Neuron (in vitro differentiated cells): ENCODE measurements at regions not wholly inside any gene's neighbourhood (a gene's known extent, or its start where the extent isn't known, plus 50 kb on each side); places are given as distances from the start of the nearest gene placed in this dataset.
"Not testable (repeated sequence)": the region's sequence is repeated elsewhere in the genome, so short reads cannot be mapped to it uniquely, and the experiment has no call there.

Experiments used
- H2AFZ ChIP-seq: one replicate; pipeline ENCODE4 v1.6.1; 2013; ENCODE audit warnings: low read depth, mild to moderate bottlenecking, inconsistent platforms, low read length, moderate library complexity
- H3K27me3 ChIP-seq: one replicate; pipeline ENCODE4 v1.6.1; 2013; ENCODE audit warnings: low read length; ENCODE audit not compliant: insufficient read depth
- H3K36me3 ChIP-seq: one replicate; pipeline ENCODE4 v1.6.1; 2013; ENCODE audit warnings: low read length; ENCODE audit not compliant: insufficient read depth
- H3K4me1 ChIP-seq: one replicate; pipeline ENCODE4 v1.6.1; 2013; ENCODE audit warnings: low read length; ENCODE audit not compliant: insufficient read depth
- H3K4me3 ChIP-seq: 2 replicates; pipeline ENCODE4 v1.5.1; 2013; ENCODE audit warnings: mild to moderate bottlenecking, low read length, moderate library complexity
- H3K9me3 ChIP-seq: one replicate; pipeline ENCODE4 v1.6.1; 2013; ENCODE audit warnings: low read length

GRCh38 chr9:39663713-39664112 lies 308.2 kb downstream of the SPATA31A1 start:
- not testable (repeated sequence) for H3K4me1 ChIP-seq, H3K9me3 ChIP-seq, H3K27me3 ChIP-seq, H3K36me3 ChIP-seq, H2AFZ ChIP-seq, H3K4me3 ChIP-seq

DNA sequence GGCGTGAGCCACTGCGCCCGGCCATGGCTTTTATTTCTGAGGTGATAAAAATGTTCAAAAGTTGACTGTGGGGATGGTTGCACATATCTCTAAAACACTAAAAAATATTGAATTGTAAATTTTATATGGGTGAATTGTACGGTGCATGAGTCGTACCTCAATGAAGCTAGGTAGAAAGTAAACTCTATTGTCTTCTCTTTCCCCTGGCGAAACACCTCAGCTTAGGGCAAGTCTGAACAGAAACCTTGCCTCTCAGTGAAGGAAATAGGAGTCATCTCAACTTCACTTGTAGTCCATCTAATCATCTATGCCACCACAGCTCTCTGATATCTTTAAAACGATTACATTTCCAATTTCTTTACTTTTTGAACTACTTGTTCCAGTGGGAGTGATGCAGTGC lies 309.6 kb downstream of the SPATA31A1 start:
- H3K9me3 ChIP-seq, H3K4me1 ChIP-seq: not testable (repeated sequence)

GRCh38 chr9:39674437-39675210 lies 319.2 kb downstream of the SPATA31A1 start:
- H3K9me3 ChIP-seq, H2AFZ ChIP-seq, H3K27me3 ChIP-seq, H3K4me1 ChIP-seq, H3K4me3 ChIP-seq, H3K36me3 ChIP-seq: not testable (repeated sequence)

More for the DNA sequence above, 309.6 kb downstream of the SPATA31A1 start:
- not testable (repeated sequence) for H3K36me3 ChIP-seq, H3K4me3 ChIP-seq, H3K27me3 ChIP-seq, H2AFZ ChIP-seq

DNA sequence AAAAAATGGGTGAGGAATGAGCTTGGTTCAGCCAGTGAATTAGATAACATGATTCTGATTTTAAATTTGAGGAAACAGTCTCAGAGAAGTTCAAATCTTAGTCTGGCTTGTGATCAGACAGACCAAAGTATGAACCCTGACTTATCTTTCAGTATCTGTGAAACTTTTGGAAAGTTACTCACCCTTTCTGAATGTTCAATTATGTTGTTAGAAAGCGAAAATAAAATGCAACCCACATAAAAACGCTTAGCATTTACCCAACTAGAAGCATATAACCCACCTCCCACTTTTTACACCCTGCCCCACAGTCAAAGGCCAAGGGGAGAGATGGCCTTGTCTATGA lies 319.7 kb downstream of the SPATA31A1 start:
- H3K4me1 ChIP-seq, H3K4me3 ChIP-seq, H3K36me3 ChIP-seq, H2AFZ ChIP-seq, H3K27me3 ChIP-seq, H3K9me3 ChIP-seq: not testable (repeated sequence)

GRCh38 chr9:39678534-39679263 lies 323.2 kb downstream of the SPATA31A1 start:
- not testable (repeated sequence) for H3K36me3 ChIP-seq, H3K9me3 ChIP-seq, H3K4me1 ChIP-seq

GRCh38 chr9:39680694-39681401 lies 325.4 kb downstream of the SPATA31A1 start:
- not testable (repeated sequence) for H3K4me3 ChIP-seq, H3K27me3 ChIP-seq, H3K36me3 ChIP-seq, H3K9me3 ChIP-seq, H2AFZ ChIP-seq, H3K4me1 ChIP-seq

More at GRCh38 chr9:39678534-39679263, 323.2 kb downstream of the SPATA31A1 start:
- not testable (repeated sequence) for H2AFZ ChIP-seq, H3K4me3 ChIP-seq, H3K27me3 ChIP-seq

DNA sequence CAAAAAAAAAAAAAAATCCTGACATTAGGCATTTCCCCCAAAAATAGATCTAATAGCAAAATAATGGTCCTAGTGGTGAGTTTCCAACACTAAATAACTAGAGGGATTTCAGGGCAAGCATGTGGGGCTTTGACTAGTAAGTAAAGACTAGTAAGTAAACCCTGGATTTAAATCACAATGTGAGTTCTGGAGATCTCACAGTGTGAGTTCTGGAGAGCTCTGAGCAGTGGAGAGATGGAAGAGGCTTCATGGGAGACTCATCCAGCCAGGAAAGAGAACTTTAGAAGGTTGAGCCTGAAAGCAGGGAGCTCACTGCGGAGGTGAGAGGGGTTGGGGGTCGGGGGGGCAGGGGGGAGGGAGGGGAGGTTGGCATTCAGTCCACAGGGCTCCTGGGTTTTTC lies 373.4 kb downstream of the SPATA31A1 start:
- not testable (repeated sequence) for H3K4me3 ChIP-seq, H3K27me3 ChIP-seq, H2AFZ ChIP-seq, H3K36me3 ChIP-seq, H3K4me1 ChIP-seq, H3K9me3 ChIP-seq

DNA sequence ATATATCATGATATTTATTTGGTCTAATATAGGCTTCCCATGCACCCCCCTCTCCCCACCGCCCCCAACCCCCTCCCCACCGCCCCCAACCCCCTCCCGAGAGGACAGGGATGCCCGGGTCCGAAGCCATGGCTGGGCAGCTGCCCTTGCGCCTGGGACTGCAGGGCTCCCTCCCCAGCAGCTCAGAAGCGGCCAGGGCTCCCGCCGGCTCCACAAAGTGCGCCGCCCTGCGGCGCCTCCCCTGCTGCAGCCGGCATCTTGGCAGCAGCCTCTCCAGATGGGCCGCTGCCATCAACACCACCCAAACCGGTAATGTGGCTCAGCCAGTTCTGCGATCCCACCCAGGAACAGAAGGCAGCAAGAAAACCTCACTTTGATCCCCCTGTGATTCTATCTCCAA lies 389.4 kb downstream of the SPATA31A1 start:
- not testable (repeated sequence) for H3K27me3 ChIP-seq, H3K36me3 ChIP-seq, H3K9me3 ChIP-seq, H3K4me3 ChIP-seq, H2AFZ ChIP-seq, H3K4me1 ChIP-seq

- H3K4me1 ChIP-seq, H3K27me3 ChIP-seq, H2AFZ ChIP-seq: not testable (repeated sequence)
Observed at GRCh38 chr9:39775570-39775969, 420.1 kb downstream of the SPATA31A1 start.

DNA sequence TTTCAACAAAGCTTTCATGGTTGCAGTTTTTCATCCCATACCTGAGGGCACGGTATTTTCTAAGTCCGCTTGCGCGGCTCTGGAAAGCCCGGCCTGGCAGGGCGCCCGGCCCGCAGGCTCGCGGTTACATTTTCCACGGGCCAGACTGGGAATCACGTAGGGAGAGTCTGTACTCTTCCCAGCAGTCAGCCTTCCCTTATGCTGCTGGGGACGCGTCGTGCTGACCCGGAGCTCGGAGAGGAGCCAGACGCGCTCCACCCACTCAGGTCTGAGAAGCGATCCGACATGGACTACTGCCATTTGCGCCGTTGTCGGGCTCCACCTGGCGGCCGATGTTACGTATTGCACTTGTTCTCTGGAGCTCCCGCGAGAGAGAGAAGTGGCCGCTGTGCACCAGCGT lies 435.9 kb downstream of the SPATA31A1 start:
- H3K27me3 ChIP-seq, H2AFZ ChIP-seq, H3K9me3 ChIP-seq, H3K4me1 ChIP-seq, H3K4me3 ChIP-seq, H3K36me3 ChIP-seq: not testable (repeated sequence)

More at GRCh38 chr9:39775570-39775969, 420.1 kb downstream of the SPATA31A1 start:
- H3K4me3 ChIP-seq, H3K9me3 ChIP-seq, H3K36me3 ChIP-seq: not testable (repeated sequence)

DNA sequence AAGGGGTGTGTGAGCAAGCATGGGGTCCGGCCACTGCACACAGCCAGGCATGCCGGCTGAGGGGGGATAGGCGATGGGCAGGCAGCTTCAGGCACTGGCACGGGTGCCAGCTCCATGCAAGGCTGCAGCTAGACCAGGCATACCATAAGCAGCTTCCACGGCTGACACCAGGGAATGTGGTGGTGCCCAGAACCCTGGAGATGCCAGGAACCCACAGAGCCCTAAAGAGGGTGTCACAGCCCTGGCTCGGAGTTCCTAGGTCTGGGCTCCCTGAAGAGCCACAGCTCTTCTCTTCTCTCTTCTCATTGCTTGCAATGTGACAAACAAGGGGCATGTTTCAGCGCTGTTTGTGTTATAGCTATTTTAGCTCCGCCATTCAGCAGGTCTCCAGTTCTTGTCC lies 442.5 kb downstream of the SPATA31A1 start:
- not testable (repeated sequence) for H3K4me1 ChIP-seq, H3K4me3 ChIP-seq, H3K27me3 ChIP-seq, H3K9me3 ChIP-seq, H3K36me3 ChIP-seq, H2AFZ ChIP-seq

DNA sequence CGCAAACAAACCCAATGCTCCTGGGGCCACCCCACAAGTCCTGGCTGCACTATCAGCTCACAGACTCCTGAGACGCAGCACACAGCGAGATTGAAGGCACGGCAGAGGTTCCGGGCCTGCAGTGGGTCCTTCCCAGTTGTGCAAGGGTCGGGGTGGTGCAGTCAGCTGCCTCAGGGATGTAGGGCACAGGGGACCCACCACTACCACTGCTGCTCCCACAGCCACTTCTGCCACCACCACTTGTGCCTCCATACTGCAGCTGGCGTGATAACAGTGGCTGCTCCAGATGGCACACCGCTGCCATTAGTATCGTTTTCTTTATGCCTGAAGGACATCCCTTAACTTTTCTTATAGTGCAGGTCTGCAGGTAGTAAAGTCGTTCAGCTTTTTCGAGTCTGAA lies 443.8 kb downstream of the SPATA31A1 start:
- H2AFZ ChIP-seq, H3K4me1 ChIP-seq, H3K4me3 ChIP-seq, H3K36me3 ChIP-seq, H3K27me3 ChIP-seq, H3K9me3 ChIP-seq: not testable (repeated sequence)

DNA sequence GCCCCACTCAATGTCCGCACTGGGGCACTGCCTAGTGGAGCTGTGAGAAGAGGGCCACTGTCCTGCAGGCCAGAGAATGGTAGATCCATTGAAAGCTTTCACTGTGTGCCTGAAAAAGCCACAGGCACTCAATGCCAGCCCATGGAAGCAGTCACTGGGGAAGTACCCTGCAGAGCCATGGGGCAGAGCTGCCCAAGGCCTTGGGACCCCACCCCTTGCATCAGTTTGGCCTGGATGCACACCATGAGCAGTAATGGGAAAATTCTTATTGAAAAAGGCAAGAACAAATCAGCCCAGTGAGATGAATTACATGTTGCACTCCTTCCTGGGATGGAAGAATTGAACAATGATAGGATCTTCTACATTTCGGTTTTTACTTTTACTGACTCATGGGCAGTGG lies 447.1 kb downstream of the SPATA31A1 start:
- not testable (repeated sequence) for H3K4me3 ChIP-seq, H3K4me1 ChIP-seq, H3K36me3 ChIP-seq, H2AFZ ChIP-seq, H3K9me3 ChIP-seq, H3K27me3 ChIP-seq
